SJCRH30 (cell line): ENCODE measurements at regions not wholly inside any gene's neighbourhood (a gene's known extent, or its start where the extent isn't known, plus 50 kb on each side); places are given as distances from the start of the nearest gene placed in this dataset.

ENCODE experiments used
- DNase-seq, 2 experiments: peaks; one replicate each; pipeline ENCODE4 v3.0.0-alpha.2; 2015 to 2020
- H3K27ac ChIP-seq: fragments of 250-450 bp; sonication (Bioruptor Pico); 2 replicates; pipeline ENCODE4 v1.5.1; 2020; ENCODE audit warnings: mild to moderate bottlenecking, moderate library complexity
- H3K27me3 ChIP-seq: fragments of 250-450 bp; sonication (Bioruptor Pico); 2 replicates; pipeline ENCODE4 v1.5.1; 2020; ENCODE audit warnings: mild to moderate bottlenecking, moderate library complexity
- H3K36me3 ChIP-seq: fragments of 250-450 bp; sonication (Bioruptor Pico); 2 replicates; pipeline ENCODE4 v1.5.1; 2020; ENCODE audit warnings: mild to moderate bottlenecking, moderate library complexity
- H3K4me1 ChIP-seq: fragments of 250-450 bp; sonication (Bioruptor Pico); 2 replicates; pipeline ENCODE4 v1.5.1; 2020; ENCODE audit warnings: mild to moderate bottlenecking, moderate library complexity
- H3K4me3 ChIP-seq: fragments of 250-450 bp; sonication (Bioruptor Pico); 2 replicates; pipeline ENCODE4 v1.5.1; 2020; ENCODE audit warnings: mild to moderate bottlenecking, moderate library complexity
- H3K9me3 ChIP-seq: fragments of 250-450 bp; sonication (Bioruptor Pico); replicated peaks from 2 replicates; pipeline ENCODE4 v1.5.1; 2020; ENCODE audit warnings: mild to moderate bottlenecking, moderate library complexity

- Histone ChIP-seq H3K36me3 (no peaks in the 10 kb centered on the region), H3K9me3 (no peaks in the 10 kb centered on the region), H3K27me3 (no peaks in the 10 kb centered on the region), H3K4me3 (no peak overlapping the region), H3K4me1 (no peaks in the 10 kb centered on the region), H3K27ac (no peak overlapping the region)
- no peak for DNase-seq
Measured at GRCh38 chr3:107309312-107309711, 67.9 kb upstream of the CCDC54 start.

- Histone ChIP-seq H3K27me3 (no peaks in the 10 kb centered on the region), H3K36me3 (no peaks in the 10 kb centered on the region), H3K9me3 (no peaks in the 10 kb centered on the region), H3K4me1 (no peaks in the 10 kb centered on the region), H3K27ac (no peak overlapping the region), H3K4me3 (no peak overlapping the region)
- DNase-seq, result no peak
Measured at GRCh38 chr3:107313711-107314110, 63.5 kb upstream of the CCDC54 start.

GRCh38 chr3:107315141-107315540, 62.1 kb upstream of the CCDC54 start:
- H3K9me3 ChIP-seq, result no peaks in the 10 kb centered on the region
- no peaks in the 10 kb centered on the region for H3K4me1 ChIP-seq
- no peak overlapping the region for H3K27ac ChIP-seq
- H3K27me3 ChIP-seq, result no peaks in the 10 kb centered on the region
- H3K36me3 ChIP-seq, result no peaks in the 10 kb centered on the region
- no peak overlapping the region for H3K4me3 ChIP-seq
- DNase-seq, result no peak

GRCh38 chr3:107323723-107324122, 53.5 kb upstream of the CCDC54 start:
- no peak for DNase-seq
- H3K4me3 ChIP-seq, result no peak overlapping the region
- H3K36me3 ChIP-seq, result no peaks in the 10 kb centered on the region
- no peaks in the 10 kb centered on the region for H3K27me3 ChIP-seq
- H3K4me1 ChIP-seq, result no peaks in the 10 kb centered on the region
- H3K9me3 ChIP-seq, result no peaks in the 10 kb centered on the region
- no peak overlapping the region for H3K27ac ChIP-seq

GRCh38 chr3:107325446-107325845, 51.8 kb upstream of the CCDC54 start:
- no peaks in the 10 kb centered on the region for H3K4me1 ChIP-seq
- H3K4me3 ChIP-seq, result no peak overlapping the region
- no peak for DNase-seq
- no peaks in the 10 kb centered on the region for H3K27me3 ChIP-seq
- no peaks in the 10 kb centered on the region for H3K36me3 ChIP-seq
- H3K9me3 ChIP-seq, result no peaks in the 10 kb centered on the region
- H3K27ac ChIP-seq, result no peak overlapping the region
